B cell (primary cell): ENCODE measurements at regions not wholly inside any gene's neighbourhood (a gene's known extent, or its start where the extent isn't known, plus 50 kb on each side); places are given as distances from the start of the nearest gene placed in this dataset.

Experiments
- ATAC-seq: fragments of 200-7000 bp; cut with Tn5 transposase; one replicate; pipeline ENCODE4 v1.10.0; 2021; ENCODE audit warnings: low read depth, mild to moderate bottlenecking, moderate number of reproducible peaks, moderate library complexity
- CTCF ChIA-PET: fragments of 350-600 bp; sonication (Branson Sonifier 250); formaldehyde crosslinking; loops from one replicate; lab custom pipeline; 2021; ENCODE audit warnings: antibody characterized with exemption, inconsistent platforms; lab: Charles Lee
- POLR2A ChIA-PET: fragments of 350-600 bp; sonication (Branson Sonifier 250); formaldehyde crosslinking; loops from one replicate; lab custom pipeline; 2021; ENCODE audit warnings: antibody characterized with exemption; lab: Charles Lee
- DNase-seq: peaks from one replicate; pipeline ENCODE4 v3.0.0; 2013
- H2AFZ ChIP-seq: 2 replicates; pipeline ENCODE4 v1.6.1; 2012; ENCODE audit warnings: mild to moderate bottlenecking, low read depth, low read length; ENCODE audit not compliant: insufficient read depth, poor library complexity, severe bottlenecking
- H3K27ac ChIP-seq, 2 donors: 1 replicate in 1 of 2; 2 replicates in 1 of 2; pipeline ENCODE4 v1.5.1; 2012 to 2013; ENCODE audit warnings: low read length in 2 of 2, mild to moderate bottlenecking in 2 of 2, moderate library complexity in 1 of 2
- H3K27me3 ChIP-seq, 4 experiments: fragments of 200-600 bp in 1 of 4; sonication (generic) in 1 of 4; replicated peaks in 1 of 4; 1 replicate in 2 of 4; 2 replicates in 2 of 4; pipeline versions ENCODE4 v1.6.1 to v1.7.0; 2013 to 2016; ENCODE audit warnings: low read length in 3 of 4, mild to moderate bottlenecking in 2 of 4, mixed read lengths in 1 of 4, moderate library complexity in 1 of 4; ENCODE audit not compliant: insufficient read depth in 4 of 4, control insufficient read depth in 3 of 4; ENCODE audit errors: control extremely low read depth in 1 of 4
- H3K36me3 ChIP-seq, 2 experiments: replicated peaks in 1 of 2; 1 replicate in 1 of 2; 2 replicates in 1 of 2; pipeline versions ENCODE4 v1.6.1 to v1.7.1; 2013; ENCODE audit warnings: low read length in 1 of 2; ENCODE audit not compliant: insufficient read depth in 2 of 2, control insufficient read depth in 1 of 2; ENCODE audit errors: control extremely low read depth in 1 of 2, extremely low read depth in 1 of 2
- H3K4me1 ChIP-seq, 2 donors: fragments of 200-600 bp in 1 of 2; sonication (generic) in 1 of 2; 1 replicate in 1 of 2; 2 replicates in 1 of 2; pipeline versions ENCODE4 v1.5.1 to v1.6.1; 2013 to 2017; ENCODE audit warnings: low read length in 2 of 2; ENCODE audit not compliant: control insufficient read depth in 2 of 2, insufficient read depth in 2 of 2
- H3K4me2 ChIP-seq: replicated peaks from 2 replicates; pipeline ENCODE3; 2012; ENCODE audit warnings: mild to moderate bottlenecking, low read depth, low read length; ENCODE audit not compliant: poor library complexity, severe bottlenecking
- H3K4me3 ChIP-seq, 5 experiments: fragments of 200-600 bp in 1 of 5; sonication (generic) in 1 of 5; 1 replicate in 3 of 5; 2 replicates in 2 of 5; pipeline versions ENCODE4 v1.5.1 to v1.7.0; 2011 to 2016; ENCODE audit warnings: low read length in 4 of 5, mild to moderate bottlenecking in 4 of 5, low read depth in 2 of 5, control low read depth in 1 of 5, moderate library complexity in 1 of 5; ENCODE audit not compliant: insufficient read depth in 1 of 5; ENCODE audit errors: control extremely low read depth in 1 of 5, extremely low read depth in 1 of 5
- H3K79me2 ChIP-seq: fragments of 200-600 bp; sonication (generic); one replicate; pipeline ENCODE4 v1.6.0; 2016; ENCODE audit warnings: low read length; ENCODE audit not compliant: control insufficient read depth, insufficient read depth
- H3K9ac ChIP-seq: fragments of 200-600 bp; sonication (generic); 2 replicates; pipeline ENCODE4 v1.6.1; 2017; ENCODE audit warnings: mild to moderate bottlenecking, low read length, moderate library complexity
- H3K9me3 ChIP-seq, 3 donors: one replicate each; pipeline versions ENCODE4 v1.6.1 to v1.7.1; 2013; ENCODE audit warnings: low read length in 2 of 3; ENCODE audit not compliant: control insufficient read depth in 2 of 3, insufficient read depth in 1 of 3; ENCODE audit errors: control extremely low read depth in 1 of 3
- H4K20me1 ChIP-seq: 2 replicates; pipeline ENCODE4 v1.6.0; 2012; ENCODE audit warnings: mild to moderate bottlenecking, low read length; ENCODE audit not compliant: insufficient read depth, control insufficient read depth, poor library complexity, severe bottlenecking
- H3K27ac Mint-ChIP-seq: one replicate; pipeline ENCODE4 v1.8.0; 2021; ENCODE audit warnings: mixed read lengths
- H3K27me3 Mint-ChIP-seq: one replicate; pipeline ENCODE4 v1.8.0; 2021; ENCODE audit warnings: mixed read lengths
- H3K4me1 Mint-ChIP-seq: one replicate; pipeline ENCODE4 v1.8.0; 2021; ENCODE audit warnings: mixed read lengths
- H3K4me3 Mint-ChIP-seq: one replicate; pipeline ENCODE4 v1.8.0; 2021; ENCODE audit warnings: mixed read lengths
- H3K9me3 Mint-ChIP-seq: one replicate; pipeline ENCODE4 v1.8.0; 2022; ENCODE audit warnings: mixed read lengths; ENCODE audit not compliant: insufficient read depth
- CTCF ChIP-seq: fragments of 200-600 bp; IDR thresholded peaks from one replicate; pipeline ENCODE4 v1.8.0; 2022; ENCODE audit warnings: antibody characterized with exemption, mild to moderate bottlenecking
- EZH2 ChIP-seq: IDR thresholded peaks from 2 replicates; pipeline ENCODE4 v1.6.1; 2012; ENCODE audit warnings: borderline replicate concordance, low read depth, mild to moderate bottlenecking, moderate library complexity, low read length; ENCODE audit not compliant: insufficient read depth, poor library complexity, severe bottlenecking
- WGBS: methylation state at CpG from one replicate; pipeline ENCODE4 v1.1.5; 2013; ENCODE audit warnings: missing lambda C conversion rate; ENCODE audit not compliant: insufficient coverage; 5-methylcytosine and 5-hydroxymethylcytosine counted together
- intact Hi-C: fragments of 100-400 bp; cut with micrococcal nuclease; formaldehyde crosslinking; loops from one replicate; pipeline ENCODE4 v1.10.0; 2022

GRCh38 chr18:55139836-55140235 is 180.6 kb upstream of the CCDC68 start:
- WGBS = 100% methylated on average over 1 of the region's 4 CpGs
- H2AFZ ChIP-seq = no peak overlapping the region
- no peak for ATAC-seq
- Mint-ChIP-seq H3K4me3 (no peak overlapping the region), H3K27ac (no peak overlapping the region), H3K9me3 (peaks cover 4% of the 10 kb centered on the region), H3K27me3 (peaks cover 8% of the 10 kb centered on the region), H3K4me1 (peaks cover 7% of the 10 kb centered on the region)
- H3K9ac ChIP-seq = no peak overlapping the region
- no peaks in the 10 kb centered on the region for H3K36me3 ChIP-seq
- no peak for DNase-seq
- no peaks in the 10 kb centered on the region for H3K4me1 ChIP-seq
- no peaks in the 10 kb centered on the region for H3K9me3 ChIP-seq
- TF ChIP-seq EZH2 = no peak
- no peak for TF ChIP-seq CTCF
- H3K27ac ChIP-seq = no peak overlapping the region
- CTCF ChIA-PET = no interaction called here
- no peaks in the 10 kb centered on the region for H3K27me3 ChIP-seq
- no peaks in the 10 kb centered on the region for H3K79me2 ChIP-seq
- no peaks in the 10 kb centered on the region for H4K20me1 ChIP-seq
- intact Hi-C loops = no loop called here
- H3K4me2 ChIP-seq = no peak overlapping the region
- POLR2A ChIA-PET = no interaction called here
- no peak overlapping the region for H3K4me3 ChIP-seq

GRCh38 chr18:55139307-55139706 is 180.0 kb upstream of the CCDC68 start:
- H3K36me3 ChIP-seq = no peaks in the 10 kb centered on the region
- H3K9ac ChIP-seq = no peak overlapping the region
- Mint-ChIP-seq H3K9me3 (no peaks in the 10 kb centered on the region), H3K27ac (no peak overlapping the region), H3K4me1 (peaks cover 7% of the 10 kb centered on the region), H3K27me3 (peaks cover 8% of the 10 kb centered on the region), H3K4me3 (no peak overlapping the region)
- H3K27ac ChIP-seq = no peak overlapping the region
- TF ChIP-seq CTCF (no peak), EZH2 (no peak)
- H2AFZ ChIP-seq = no peak overlapping the region
- no peaks in the 10 kb centered on the region for H3K27me3 ChIP-seq
- no peak for ATAC-seq
- ChIA-PET POLR2A (no interaction called here), CTCF (no interaction called here)
- no peak overlapping the region for H3K4me2 ChIP-seq
- H3K4me3 ChIP-seq = no peak overlapping the region
- H3K4me1 ChIP-seq = no peaks in the 10 kb centered on the region
- intact Hi-C loops = no loop called here
- H3K79me2 ChIP-seq = no peaks in the 10 kb centered on the region
- H3K9me3 ChIP-seq = no peaks in the 10 kb centered on the region
- no peak for DNase-seq
- no peaks in the 10 kb centered on the region for H4K20me1 ChIP-seq
